Activated T-cell treated with anti-CD3 and anti-CD28 coated beads, Interleukin-2, amount 50 U/mL, for 24 hours (primary cell): ENCODE measurements at regions not wholly inside any gene's neighbourhood (a gene's known extent, or its start where the extent isn't known, plus 50 kb on each side); places are given as distances from the start of the nearest gene placed in this dataset.

Experiments
- DNase-seq: peaks from one replicate; pipeline ENCODE4 v3.0.0-alpha.2; 2020
- H3K27ac Mint-ChIP-seq: 2 replicates; pipeline ENCODE4 v1.8.0; 2020; ENCODE audit warnings: mild to moderate bottlenecking, mixed read lengths
- H3K27me3 Mint-ChIP-seq: 2 replicates; pipeline ENCODE4 v1.8.0; 2020; ENCODE audit warnings: mixed read lengths
- H3K36me3 Mint-ChIP-seq: 2 replicates; pipeline ENCODE4 v1.8.0; 2020; ENCODE audit warnings: low read depth, mixed read lengths
- H3K4me1 Mint-ChIP-seq: 2 replicates; pipeline ENCODE4 v1.8.0; 2020; ENCODE audit warnings: low read depth, mixed read lengths
- H3K4me3 Mint-ChIP-seq: 2 replicates; pipeline ENCODE4 v1.8.0; 2020; ENCODE audit warnings: mild to moderate bottlenecking, moderate library complexity, mixed read lengths
- H3K9me3 Mint-ChIP-seq: 2 replicates; pipeline ENCODE4 v1.8.0; 2020; ENCODE audit warnings: mixed read lengths

GRCh38 chr15:60083318-60083717, 79.2 kb downstream of the FOXB1 start:
- Mint-ChIP-seq H3K36me3 (no peaks in the 10 kb centered on the region), H3K27ac (no peak overlapping the region), H3K4me1 (peaks cover under 1% of the 10 kb centered on the region), H3K27me3 (peaks cover 9% of the 10 kb centered on the region), H3K4me3 (no peak overlapping the region), H3K9me3 (no peaks in the 10 kb centered on the region)
- no peak for DNase-seq

GRCh38 chr15:60086681-60087429, 82.7 kb downstream of the FOXB1 start:
- Mint-ChIP-seq H3K27me3 (peaks cover 11% of the 10 kb centered on the region), H3K36me3 (no peaks in the 10 kb centered on the region), H3K9me3 (no peaks in the 10 kb centered on the region), H3K27ac (no peak overlapping the region), H3K4me1 (no peaks in the 10 kb centered on the region), H3K4me3 (no peak overlapping the region)
- no peak for DNase-seq

GRCh38 chr15:60087561-60087960, 83.5 kb downstream of the FOXB1 start:
- DNase-seq = no peak
- no peaks in the 10 kb centered on the region for H3K4me1 Mint-ChIP-seq
- H3K27me3 Mint-ChIP-seq = peaks cover 8% of the 10 kb centered on the region
- no peak overlapping the region for H3K4me3 Mint-ChIP-seq
- no peak overlapping the region for H3K27ac Mint-ChIP-seq
- no peaks in the 10 kb centered on the region for H3K36me3 Mint-ChIP-seq
- no peaks in the 10 kb centered on the region for H3K9me3 Mint-ChIP-seq

- Mint-ChIP-seq H3K27me3 (peaks cover 6% of the 10 kb centered on the region), H3K27ac (no peak overlapping the region), H3K9me3 (no peaks in the 10 kb centered on the region), H3K4me1 (no peaks in the 10 kb centered on the region), H3K4me3 (no peak overlapping the region), H3K36me3 (no peaks in the 10 kb centered on the region)
- no peak for DNase-seq
Observed at GRCh38 chr15:60090747-60091146, 86.6 kb downstream of the FOXB1 start.

GRCh38 chr15:60091157-60091556, 87.0 kb downstream of the FOXB1 start:
- Mint-ChIP-seq H3K4me3 (no peak overlapping the region), H3K27me3 (peaks cover 6% of the 10 kb centered on the region), H3K9me3 (no peaks in the 10 kb centered on the region), H3K36me3 (no peaks in the 10 kb centered on the region), H3K4me1 (no peaks in the 10 kb centered on the region), H3K27ac (no peak overlapping the region)
- DNase-seq = no peak

GRCh38 chr15:60091911-60092310, 87.8 kb downstream of the FOXB1 start:
- no peak overlapping the region for H3K27ac Mint-ChIP-seq
- H3K9me3 Mint-ChIP-seq = peaks cover 3% of the 10 kb centered on the region
- H3K4me3 Mint-ChIP-seq = no peak overlapping the region
- peaks cover 6% of the 10 kb centered on the region for H3K27me3 Mint-ChIP-seq
- no peak for DNase-seq
- H3K4me1 Mint-ChIP-seq = no peaks in the 10 kb centered on the region
- H3K36me3 Mint-ChIP-seq = no peaks in the 10 kb centered on the region

- no peaks in the 10 kb centered on the region for H3K36me3 Mint-ChIP-seq
- DNase-seq = no peak
- peaks cover 3% of the 10 kb centered on the region for H3K9me3 Mint-ChIP-seq
- H3K4me1 Mint-ChIP-seq = peaks cover 3% of the 10 kb centered on the region
- H3K27ac Mint-ChIP-seq = no peak overlapping the region
- H3K27me3 Mint-ChIP-seq = peaks cover 5% of the 10 kb centered on the region
- H3K4me3 Mint-ChIP-seq = no peak overlapping the region
Observed at GRCh38 chr15:60093273-60094067, 89.4 kb downstream of the FOXB1 start.

- H3K36me3 Mint-ChIP-seq = no peaks in the 10 kb centered on the region
- H3K27me3 Mint-ChIP-seq = peaks cover 6% of the 10 kb centered on the region
- H3K4me3 Mint-ChIP-seq = no peak overlapping the region
- no peak for DNase-seq
- peaks cover 3% of the 10 kb centered on the region for H3K4me1 Mint-ChIP-seq
- no peak overlapping the region for H3K27ac Mint-ChIP-seq
- peaks cover 3% of the 10 kb centered on the region for H3K9me3 Mint-ChIP-seq
Observed at GRCh38 chr15:60095711-60096110, 91.6 kb downstream of the FOXB1 start.

- H3K36me3 Mint-ChIP-seq = no peaks in the 10 kb centered on the region
- peaks cover 3% of the 10 kb centered on the region for H3K9me3 Mint-ChIP-seq
- peaks cover 6% of the 10 kb centered on the region for H3K27me3 Mint-ChIP-seq
- no peak overlapping the region for H3K27ac Mint-ChIP-seq
- no peak overlapping the region for H3K4me3 Mint-ChIP-seq
- H3K4me1 Mint-ChIP-seq = peaks cover 3% of the 10 kb centered on the region
- no peak for DNase-seq
Observed at GRCh38 chr15:60096157-60096556, 92.0 kb downstream of the FOXB1 start.

- no peaks in the 10 kb centered on the region for H3K36me3 Mint-ChIP-seq
- no peak for DNase-seq
- H3K27ac Mint-ChIP-seq = no peak overlapping the region
- H3K4me1 Mint-ChIP-seq = peaks cover 3% of the 10 kb centered on the region
- H3K9me3 Mint-ChIP-seq = peaks cover 3% of the 10 kb centered on the region
- no peak overlapping the region for H3K4me3 Mint-ChIP-seq
- H3K27me3 Mint-ChIP-seq = peaks cover 12% of the 10 kb centered on the region
Observed at GRCh38 chr15:60101416-60101815, 97.3 kb downstream of the FOXB1 start.

GRCh38 chr15:60102748-60103147, 98.6 kb downstream of the FOXB1 start:
- Mint-ChIP-seq H3K36me3 (no peaks in the 10 kb centered on the region), H3K27ac (no peak overlapping the region), H3K4me1 (peaks cover 3% of the 10 kb centered on the region), H3K4me3 (no peak overlapping the region), H3K27me3 (peaks cover 19% of the 10 kb centered on the region), H3K9me3 (no peaks in the 10 kb centered on the region)
- no peak for DNase-seq

- no peaks in the 10 kb centered on the region for H3K9me3 Mint-ChIP-seq
- H3K27me3 Mint-ChIP-seq = peaks cover 7% of the 10 kb centered on the region
- no peak overlapping the region for H3K4me3 Mint-ChIP-seq
- DNase-seq = no peak
- H3K4me1 Mint-ChIP-seq = peaks cover 29% of the 10 kb centered on the region
- peak overlapping the region; percentile 79 for H3K27ac Mint-ChIP-seq
- no peaks in the 10 kb centered on the region for H3K36me3 Mint-ChIP-seq
Observed at GRCh38 chr15:60110909-60111308, 106.8 kb downstream of the FOXB1 start.

GRCh38 chr15:60115579-60116380, 111.7 kb downstream of the FOXB1 start:
- Mint-ChIP-seq H3K4me3 (no peak overlapping the region), H3K4me1 (peaks cover 37% of the 10 kb centered on the region), H3K9me3 (no peaks in the 10 kb centered on the region), H3K27ac (peak overlapping the region; percentile 16), H3K36me3 (no peaks in the 10 kb centered on the region), H3K27me3 (peaks cover 4% of the 10 kb centered on the region)
- DNase-seq = no peak

- no peak for DNase-seq
- H3K4me3 Mint-ChIP-seq = no peak overlapping the region
- H3K4me1 Mint-ChIP-seq = peaks cover 38% of the 10 kb centered on the region
- no peaks in the 10 kb centered on the region for H3K36me3 Mint-ChIP-seq
- no peaks in the 10 kb centered on the region for H3K9me3 Mint-ChIP-seq
- peaks cover 4% of the 10 kb centered on the region for H3K27me3 Mint-ChIP-seq
- H3K27ac Mint-ChIP-seq = peak overlapping the region; percentile 16
Observed at GRCh38 chr15:60116456-60117089, 112.5 kb downstream of the FOXB1 start.
